ENCODE measurements at regions not wholly inside any gene's neighbourhood (a gene's known extent, or its start where the extent isn't known, plus 50 kb on each side); places are given as distances from the start of the nearest gene placed in this dataset.
"Not testable (repeated sequence)": the region's sequence is repeated elsewhere in the genome, so short reads cannot be mapped to it uniquely, and the experiment has no call there.

DNA sequence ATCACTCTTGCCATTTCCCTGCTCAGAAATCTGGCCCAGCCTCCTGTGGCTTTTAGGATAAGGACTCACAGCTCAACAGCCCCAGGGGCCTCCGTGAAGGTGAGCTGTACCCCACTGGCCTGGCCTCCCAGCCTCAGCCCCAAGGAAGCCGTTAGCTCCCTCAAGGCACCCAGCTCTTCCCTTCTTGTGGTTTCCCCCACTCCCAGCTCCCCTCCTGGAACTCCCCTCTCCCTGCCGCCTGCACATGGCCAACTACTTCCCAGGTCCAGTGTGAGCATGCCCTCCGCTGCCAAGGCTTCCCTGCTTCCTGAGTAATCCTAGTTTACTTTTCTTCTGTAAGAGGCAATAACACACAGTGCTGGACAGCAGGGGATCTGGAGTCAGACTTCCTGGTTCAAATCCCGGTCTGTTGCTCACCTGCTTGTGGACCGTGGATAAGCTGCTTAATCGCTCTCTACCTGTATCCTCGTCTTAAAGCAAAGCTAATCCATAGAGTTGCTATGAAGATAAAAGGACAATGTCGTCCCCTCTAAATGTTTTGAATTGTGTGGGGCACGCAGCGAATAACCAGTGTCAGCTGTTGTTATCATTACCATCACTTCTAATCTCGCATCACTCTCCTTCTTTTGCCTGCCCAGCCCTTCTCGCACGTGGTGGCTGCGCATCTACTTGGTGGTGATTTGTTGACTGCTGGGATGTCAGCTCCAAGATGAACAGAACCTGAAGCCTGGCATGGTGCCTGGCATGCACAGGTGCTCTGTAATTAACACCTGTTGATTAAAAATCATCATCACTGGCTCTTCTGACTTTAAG lies 86.6 kb downstream of the C5orf15 start:
- no peak for DNase-seq

DNA sequence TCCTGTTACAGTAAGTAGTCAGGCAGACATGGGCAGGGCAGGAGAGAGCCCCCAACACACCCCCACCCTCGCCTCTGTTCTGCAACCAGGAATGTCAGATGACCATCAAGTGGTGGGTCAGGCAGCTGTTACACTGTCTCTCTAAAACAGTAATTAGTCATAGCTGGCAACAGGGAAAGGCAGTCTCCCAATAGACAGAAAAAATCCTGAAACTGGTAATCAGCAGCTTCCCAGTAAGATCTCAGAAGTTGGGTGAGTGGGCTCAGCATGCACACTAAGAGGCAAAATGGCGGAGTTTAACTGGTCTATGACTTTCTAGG lies 90.2 kb downstream of the C5orf15 start:
- no peak for DNase-seq

DNA sequence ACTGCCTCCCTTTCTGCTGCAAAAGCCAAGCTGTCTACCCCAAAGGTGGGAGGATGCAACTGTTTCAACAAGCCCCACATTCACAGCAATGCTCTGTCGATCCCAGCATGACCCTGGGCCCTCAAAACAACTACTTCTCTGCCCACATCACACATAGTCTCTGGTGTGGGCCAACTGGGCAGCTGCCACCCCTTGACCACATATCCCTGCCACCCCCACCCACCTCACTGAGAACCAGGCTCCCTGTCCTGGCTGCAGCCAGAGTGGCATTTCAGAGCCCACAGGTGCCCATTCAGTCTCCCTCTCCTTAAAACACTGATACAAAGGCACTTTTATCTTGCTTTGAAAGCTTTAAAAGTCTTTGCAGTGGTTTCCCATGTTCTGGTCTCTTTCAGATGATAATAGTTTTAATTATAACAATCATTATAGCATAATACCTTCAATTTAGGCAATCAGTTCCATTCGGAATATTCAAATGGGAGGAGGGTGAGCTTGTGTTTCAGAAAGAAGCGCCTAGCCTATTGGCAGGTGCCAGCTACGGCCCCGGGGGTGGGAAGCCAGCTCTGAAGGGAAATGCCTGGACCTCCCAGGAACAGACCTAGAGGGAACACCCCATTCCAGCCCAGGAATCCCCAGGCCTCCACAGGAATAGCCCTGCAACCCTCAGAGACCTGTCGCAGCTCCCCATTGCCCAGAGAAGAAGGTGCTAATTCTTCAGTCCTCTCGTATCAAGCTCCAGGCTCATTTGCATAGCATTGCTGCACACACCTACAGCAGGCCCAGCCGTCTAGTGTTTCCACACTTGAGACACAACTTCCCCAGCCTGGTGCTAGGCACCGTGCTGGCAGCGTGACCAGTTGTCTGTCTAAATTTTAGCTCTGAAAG lies 90.8 kb downstream of the C5orf15 start:
- no peak for DNase-seq

DNA sequence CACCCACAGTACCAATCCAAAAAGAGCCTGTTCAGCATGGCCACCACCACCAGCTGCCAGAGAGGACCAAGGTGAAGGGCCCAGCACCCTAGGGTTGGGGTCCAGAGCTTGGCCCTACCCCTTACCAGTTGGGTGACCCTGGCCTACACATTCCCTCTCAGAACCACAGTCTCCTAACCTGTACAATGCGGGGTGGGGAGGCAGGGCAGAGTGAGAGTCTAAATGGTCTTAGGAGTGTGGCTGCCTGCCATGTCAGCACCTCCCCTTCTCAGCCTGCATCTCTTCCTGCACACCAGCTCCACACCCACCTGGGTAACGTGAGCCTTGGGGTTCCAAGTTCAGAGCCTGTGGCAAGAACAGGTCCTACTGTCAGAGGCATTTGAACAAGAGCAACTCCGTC lies 92.2 kb downstream of the C5orf15 start:
- DNase-seq: no peak

DNA sequence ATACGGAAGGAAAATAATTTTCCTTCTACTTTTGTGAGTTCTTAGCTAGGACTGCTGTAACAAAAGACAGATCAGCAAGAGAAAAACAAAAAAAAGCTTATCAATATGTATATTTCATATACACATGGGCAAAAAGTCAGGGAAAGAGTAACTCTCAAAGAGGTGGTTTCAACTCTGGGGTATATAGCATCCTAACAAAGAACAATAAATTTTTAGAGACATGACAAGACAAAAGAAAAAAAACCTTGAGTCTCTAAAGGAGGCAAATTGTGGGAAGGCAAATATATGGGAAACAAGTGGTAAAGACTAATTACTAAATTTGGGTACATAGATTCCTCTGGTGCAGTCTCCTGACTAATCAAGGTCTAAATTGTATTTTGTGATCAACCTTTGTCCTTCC lies 93.2 kb downstream of the C5orf15 start:
- no peak for DNase-seq

DNA sequence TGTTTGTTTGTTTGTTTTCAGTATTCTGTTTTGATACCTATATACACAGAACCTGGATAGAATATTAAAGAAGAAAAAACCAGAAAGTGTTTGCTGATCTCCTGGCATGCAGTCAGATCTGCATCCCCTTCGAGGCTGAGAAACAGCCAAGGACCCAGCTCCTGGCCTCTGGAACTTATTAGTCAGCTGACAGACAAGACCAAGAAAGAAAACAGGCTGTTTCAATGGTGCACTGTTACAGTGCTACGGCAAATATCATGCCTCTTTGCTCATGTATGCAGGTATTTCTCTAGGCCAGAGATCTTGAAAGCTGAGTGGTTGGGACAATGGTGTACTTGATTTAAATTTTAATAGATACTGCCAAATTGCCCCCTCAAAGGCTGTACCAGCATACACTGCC lies 95.0 kb downstream of the C5orf15 start:
- DNase-seq: no peak

DNA sequence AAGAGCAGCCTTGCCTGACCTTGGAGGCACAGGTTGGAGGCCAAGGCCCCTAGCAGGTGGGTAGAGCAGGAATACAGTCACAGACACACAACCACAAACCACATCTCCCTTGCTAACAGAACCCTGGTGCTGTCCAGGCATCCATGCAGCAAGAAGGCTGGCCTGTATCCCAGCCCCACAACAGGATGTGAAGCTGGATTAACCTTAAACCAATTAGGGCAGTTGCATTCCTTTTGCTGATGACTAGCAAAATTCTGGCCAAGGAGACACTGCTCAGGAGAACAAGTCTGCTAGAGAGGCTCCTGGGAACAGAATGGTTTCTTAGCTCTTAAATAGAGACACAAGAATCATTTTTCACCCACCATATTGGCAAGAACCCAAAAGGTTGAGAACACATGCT lies 97.8 kb downstream of the C5orf15 start:
- no peak for DNase-seq

DNA sequence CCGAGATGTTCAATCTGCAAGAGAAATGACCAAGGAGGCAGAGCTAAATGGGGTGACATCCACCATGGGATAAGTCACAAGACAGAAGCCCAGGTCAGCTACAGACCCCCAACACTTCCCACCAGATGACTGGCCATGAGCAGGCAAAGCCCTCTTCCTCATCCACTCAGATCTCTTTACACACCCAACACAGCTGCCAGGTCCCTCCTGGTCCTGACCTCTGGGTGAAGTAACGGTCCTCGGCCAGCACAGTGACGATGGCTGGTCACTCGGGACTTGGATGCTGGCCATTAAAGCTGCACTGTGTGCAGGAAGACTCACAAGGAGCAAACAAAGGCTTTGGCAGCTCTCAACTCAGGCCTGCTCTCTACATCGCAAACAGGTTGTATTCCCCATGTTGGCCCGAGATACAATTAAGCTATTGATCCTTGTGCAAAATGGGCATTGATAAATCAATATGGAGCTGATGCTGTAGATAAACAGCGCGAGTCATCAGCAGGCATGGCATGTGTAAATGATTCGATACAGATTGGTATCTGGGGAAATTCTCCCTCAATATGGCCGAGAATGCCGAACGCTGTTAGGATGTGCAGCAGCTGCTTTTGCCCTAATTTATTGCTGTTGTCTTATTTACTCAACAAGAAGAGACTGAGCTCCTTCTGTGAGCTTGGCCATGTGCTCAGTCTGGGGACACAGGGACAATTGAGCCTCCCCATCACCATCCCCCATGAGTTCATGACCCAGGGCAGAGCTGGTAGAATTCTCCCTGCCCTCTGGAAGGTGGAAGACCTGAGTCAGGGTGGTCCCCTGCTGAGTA lies 98.7 kb downstream of the C5orf15 start:
- no peak for DNase-seq

DNA sequence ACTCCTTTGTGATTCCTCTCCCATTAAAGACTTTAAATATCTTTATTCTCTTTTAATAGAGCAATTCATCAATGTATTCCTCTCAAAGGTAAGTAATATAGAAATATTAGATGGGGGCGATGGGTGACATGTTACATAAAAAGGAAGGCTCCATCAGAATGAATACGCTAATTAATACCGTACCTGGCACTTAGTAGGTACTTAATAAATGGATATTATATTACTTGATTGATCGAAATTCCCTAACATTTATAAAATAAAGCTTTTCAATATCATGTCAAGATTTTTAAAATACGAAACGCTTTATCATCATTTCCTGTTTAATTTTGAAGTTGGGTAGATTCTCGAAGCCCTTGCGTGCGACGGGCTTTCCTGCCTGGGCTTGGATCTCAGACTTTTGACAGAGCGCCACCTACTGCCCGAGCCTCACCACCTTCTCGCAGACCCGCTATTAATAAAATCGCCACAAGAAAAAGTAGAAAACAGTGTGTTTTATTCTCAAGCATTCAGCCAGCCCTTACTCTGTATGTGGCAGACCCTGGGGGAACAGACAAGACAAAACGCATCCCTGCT lies 99.4 kb downstream of the C5orf15 start:
- DNase-seq: peak; percentile 61

DNA sequence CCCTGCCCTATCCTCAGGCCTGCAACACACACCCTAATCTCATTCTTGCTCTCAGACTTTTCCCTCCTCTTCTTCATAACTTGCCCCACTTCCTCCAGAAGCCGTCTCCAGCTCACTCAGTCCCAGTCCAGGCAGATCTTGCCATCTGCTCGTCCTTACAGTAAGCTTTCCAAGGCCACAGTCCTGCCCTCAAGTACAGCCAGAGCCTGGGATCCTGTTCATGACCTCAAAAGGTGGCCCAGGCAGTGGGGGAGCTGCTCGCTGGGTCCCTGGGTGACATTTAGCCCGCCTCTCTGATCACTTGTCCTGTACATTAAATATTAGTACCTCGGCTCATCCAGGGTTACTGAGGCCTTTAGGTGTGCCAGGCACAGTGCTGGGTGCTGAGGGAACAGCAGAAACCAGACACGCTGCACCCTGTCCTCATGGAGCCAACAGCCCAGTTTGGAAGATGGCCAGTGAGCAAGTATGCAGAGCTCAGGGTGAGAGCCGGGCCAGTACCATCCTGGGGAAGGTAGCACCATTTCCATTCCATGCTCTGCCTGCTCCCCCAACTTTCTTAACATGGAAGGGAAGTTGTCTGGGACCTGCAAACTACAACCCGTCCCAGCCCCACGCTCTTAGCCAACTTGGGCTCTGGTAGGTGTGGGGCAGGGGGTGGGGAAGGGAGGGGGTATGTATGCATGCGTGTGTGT lies 100.4 kb downstream of the C5orf15 start:
- DNase-seq: no peak

DNA sequence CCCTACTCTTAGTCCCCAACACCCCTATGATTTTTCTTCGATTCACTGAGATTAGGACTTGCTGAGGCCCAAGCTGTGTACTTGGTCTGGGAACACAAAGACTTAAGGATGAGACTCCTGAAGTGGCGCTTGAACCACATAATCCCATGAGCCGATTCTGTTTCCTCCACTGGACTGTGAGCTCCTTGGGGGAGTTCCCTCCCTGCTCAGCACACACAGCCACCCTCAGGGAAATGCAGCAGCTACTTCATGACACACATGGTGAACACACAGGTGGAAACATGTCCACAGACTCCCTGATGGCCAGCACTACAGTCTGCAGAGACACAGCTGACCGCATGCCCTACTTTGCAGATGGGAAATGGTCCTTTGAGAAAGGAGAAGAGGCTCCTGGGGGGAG lies 101.1 kb downstream of the C5orf15 start:
- DNase-seq: no peak

DNA sequence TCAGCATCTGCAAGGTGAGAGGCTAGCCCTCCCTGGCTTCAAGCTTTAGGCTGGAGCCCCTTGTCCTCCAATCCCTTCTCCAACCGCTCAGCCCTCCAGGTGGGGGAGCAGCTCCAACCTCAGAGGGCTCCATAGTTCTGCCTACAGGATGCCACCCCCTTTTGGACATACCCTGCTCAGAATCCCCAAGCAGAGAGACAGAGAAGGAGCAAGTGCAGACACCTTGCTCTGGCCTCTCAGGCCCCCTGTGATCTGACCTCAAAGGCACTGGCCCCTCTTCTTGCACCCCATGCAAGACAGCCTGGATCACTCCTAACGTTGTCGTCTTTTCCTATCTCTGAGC lies 101.6 kb downstream of the C5orf15 start:
- no peak for DNase-seq

DNA sequence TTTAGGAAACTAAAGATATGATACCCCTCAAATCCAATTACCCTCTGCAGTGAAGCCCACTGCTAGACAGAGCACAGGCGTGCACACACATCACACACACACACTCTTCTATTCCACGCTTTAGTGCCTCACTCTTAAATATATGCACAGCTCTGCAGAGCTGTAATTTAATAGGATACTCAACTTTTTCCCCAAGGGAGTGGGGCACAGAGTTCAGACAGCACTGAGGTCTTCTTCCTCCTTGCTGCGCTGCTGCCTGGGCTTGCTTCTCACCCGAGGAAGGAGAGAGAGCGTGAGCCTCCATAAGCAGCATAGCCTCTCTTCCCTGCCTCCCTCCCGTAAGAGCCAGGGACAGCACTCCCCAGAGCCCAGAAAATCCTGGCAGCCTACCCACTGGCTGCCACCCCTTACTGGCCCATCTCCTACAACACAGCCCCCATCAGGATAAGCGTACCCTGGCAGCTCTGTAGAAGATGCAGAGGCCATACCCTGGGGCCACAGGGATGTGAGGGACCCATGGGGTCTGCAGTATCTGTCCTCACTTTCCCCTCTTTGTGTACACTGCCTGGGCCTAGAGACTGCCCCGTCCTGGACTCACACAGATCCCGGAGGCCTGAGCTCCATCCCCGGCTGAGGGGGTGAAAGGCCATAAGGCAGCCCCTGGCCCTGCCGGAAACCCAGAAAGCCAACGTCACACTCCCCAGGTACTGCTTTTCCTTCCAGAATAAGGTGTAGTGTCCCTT lies 102.1 kb downstream of the C5orf15 start:
- no peak for DNase-seq

DNA sequence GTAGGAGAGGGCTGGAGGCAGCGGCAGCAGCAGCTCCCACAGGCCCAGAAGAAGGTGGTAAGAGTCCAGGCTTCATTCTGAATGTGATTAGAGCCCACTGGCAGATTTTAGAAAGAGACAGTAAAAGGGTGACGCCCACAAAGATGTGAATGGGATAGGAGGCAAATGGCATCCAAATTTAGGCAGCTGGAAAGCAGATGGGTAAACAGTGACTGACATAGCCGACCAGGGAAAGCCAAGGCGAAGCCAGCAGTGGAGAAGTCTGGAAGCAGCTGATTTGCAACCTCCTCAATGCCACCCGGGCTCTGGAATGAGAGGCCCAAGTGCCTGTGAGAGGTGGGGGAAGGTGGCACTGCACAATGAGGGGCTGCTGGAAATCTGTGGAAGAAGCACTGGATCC lies 103.3 kb downstream of the C5orf15 start:
- DNase-seq: no peak

DNA sequence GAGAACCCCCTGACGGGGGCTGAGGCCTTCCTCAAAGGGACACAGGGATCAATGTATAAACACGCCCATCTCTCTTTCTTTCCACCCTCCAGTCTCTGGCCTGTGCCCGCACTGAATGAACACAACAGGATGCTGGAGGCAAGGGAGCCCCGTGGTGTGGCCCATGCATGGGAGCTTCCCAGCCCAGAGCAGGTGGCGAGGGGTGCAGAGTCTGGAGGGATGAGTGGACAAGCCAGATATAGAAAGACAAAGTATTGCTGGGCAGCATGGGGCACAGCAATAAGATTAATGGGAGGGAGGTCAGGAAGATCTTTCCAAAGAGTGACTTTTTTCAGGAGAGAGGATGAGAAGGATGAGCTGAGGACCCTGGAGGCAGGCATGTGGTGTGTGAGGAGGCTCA lies 103.7 kb downstream of the C5orf15 start:
- no peak for DNase-seq

DNA sequence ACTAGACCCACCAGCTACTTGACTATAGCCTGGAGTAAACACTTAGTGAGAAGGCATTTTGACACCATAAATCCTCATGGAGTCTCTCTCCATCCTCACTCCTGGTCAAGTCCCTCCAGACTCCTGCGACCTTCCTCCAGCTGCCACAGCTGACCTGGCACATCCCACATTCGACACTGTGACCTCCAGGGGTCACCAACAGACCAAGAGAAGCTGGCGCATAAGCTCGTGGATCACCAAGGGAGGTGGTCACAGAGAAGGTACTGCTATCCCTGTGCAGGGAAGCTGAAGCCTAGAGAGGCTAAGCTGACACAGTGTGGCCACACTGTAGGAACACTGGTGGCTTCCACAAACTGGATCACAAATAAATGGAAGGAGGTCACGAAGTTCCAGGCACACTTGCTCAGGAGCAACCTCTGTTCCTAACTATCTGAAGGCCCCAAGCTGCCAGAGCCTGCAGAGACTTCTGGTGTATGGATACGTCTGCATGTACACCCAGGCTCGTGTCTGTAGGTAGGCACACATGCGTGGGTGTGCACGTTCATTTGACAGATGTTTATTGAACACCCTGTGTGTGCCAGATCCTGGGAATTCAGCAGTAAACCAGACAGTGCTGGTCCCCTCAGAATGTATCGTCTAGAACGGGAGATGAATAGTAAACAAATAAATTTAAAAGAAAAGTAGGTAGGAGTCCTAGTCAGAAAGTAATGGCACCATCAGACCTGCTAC lies 104.4 kb downstream of the C5orf15 start:
- no peak for DNase-seq

DNA sequence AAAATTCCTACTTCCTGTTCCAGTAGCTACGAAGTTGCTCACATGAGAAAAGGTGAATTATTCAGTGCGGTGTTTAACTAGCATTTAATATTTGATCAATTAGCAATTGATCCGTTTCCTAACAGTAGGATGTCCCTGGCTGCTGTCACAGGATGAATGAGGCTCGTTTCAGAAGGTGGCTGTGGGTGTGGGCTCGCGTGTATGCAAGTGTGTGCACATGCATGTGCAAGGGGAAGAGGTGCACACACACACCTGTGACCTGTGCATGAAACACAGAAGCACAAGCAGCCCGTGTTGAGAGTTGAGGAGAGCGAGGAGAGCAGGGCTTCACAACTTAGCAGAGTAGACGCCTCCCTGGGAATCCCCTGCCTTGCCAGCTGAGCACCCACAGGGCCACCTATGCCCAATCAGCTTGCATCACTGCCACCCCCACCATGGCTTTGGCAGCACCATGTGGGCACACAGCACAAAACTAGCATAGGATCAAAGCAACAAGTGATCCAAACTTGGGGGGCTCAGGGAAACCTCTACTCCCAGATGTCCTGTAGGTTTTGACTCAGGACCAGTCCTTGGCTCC lies 107.2 kb downstream of the C5orf15 start:
- DNase-seq: peak; percentile 30

DNA sequence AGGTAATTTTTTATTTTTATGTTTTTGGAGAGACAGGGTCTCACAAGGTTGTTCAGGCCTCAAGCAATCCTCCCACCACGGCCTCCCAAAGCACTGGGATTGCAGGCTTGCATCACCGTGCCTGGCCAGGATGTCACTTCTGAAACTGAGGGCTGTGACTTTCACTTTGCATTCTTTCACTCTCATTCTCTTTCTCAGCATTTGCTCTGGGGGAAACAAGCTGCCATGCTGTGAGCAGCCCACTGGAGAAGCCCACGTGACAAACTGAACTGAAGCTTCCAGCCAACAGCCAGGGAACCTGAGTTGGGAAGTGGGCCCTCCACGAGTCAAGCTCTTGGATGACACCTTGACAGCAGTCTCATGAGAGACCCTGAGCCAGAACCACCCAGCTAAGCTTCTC lies 109.4 kb downstream of the C5orf15 start:
- no peak for DNase-seq

DNA sequence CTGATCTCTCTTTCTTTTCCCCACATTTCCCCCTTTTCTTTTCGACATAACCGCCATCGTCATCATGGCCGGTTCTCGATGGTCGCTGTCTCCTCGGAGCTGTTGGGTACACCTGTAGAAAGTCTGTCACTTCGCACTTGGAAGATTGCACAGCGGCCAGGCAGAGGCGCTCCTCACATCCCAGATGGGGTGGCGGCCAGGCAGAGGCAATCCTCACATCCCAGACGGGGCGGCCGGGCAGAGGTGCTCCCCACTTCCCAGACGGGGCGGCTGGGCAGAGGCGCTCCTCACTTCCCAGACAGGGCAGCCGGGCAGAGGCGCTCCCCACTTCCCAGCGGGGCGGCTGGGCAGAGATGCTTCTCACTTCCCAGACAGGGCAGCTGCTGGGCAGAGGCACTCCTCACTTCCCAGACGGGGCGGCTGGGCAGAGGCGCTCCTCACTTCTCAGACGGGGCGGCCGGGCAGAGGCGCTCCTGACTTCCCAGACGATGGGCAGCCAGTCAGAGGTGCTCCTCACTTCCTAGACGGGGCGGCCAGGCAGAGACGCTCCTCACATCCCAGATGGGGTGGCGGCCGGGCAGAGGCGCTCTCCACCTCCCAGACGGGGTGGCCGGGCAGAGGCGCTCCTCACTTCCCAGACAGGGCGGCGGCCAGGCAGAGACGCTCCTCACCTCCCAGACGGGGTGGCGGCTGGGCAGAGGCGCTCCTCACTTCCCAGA lies 110.7 kb downstream of the C5orf15 start:
- DNase-seq: not testable (repeated sequence)

DNA sequence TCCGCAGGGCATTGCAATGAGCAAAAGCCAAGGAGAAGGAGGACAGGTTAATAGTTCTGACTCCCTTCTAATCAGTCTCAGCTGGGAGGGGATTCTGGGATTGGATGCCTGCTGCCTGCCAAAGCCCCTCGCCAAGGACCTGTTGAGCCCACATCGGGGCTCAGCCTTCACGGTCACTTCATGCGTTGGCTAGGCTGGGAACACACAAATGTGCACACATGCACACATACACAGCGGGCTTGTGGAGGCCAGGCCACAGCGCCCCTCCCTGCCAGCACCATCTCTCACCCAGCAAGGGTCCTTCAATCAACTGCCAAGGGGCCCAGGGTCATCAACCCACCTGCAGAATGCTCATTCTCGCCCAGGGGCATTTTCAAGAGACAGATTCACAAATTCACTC lies 113.9 kb downstream of the C5orf15 start:
- DNase-seq: no peak

Data from CD4-positive, alpha-beta T cell treated with Interferon gamma for 1 hour (primary cell).